ENCODE measurements at regions not wholly inside any gene's neighbourhood (a gene's known extent, or its start where the extent isn't known, plus 50 kb on each side); places are given as distances from the start of the nearest gene placed in this dataset.

- TF ChIP-seq EP300 (IDR thresholded peaks at IDR 0.05; ENCODE audit: borderline replicate concordance) (no peak), MAX (IDR thresholded peaks at IDR 0.05) (no peak), CREB1 (IDR thresholded peaks at IDR 0.05; ENCODE audit: low read depth) (no peak), USF1 (IDR thresholded peaks at IDR 0.05) (no peak), ZBTB7A (IDR thresholded peaks at IDR 0.05; ENCODE audit: low read depth) (no peak), RAD21 (IDR thresholded peaks at IDR 0.05; ENCODE audit: low read depth) (no peak), TAF1 (IDR thresholded peaks at IDR 0.05; ENCODE audit: low read depth) (no peak), TEAD4 (IDR thresholded peaks at IDR 0.05) (no peak), CEBPB (IDR thresholded peaks at IDR 0.05) (no peak)
Measured at GRCh38 chr4:89556601-89557305, 249.2 kb upstream of the GPRIN3 start.
